ENCODE measurements at regions not wholly inside any gene's neighbourhood (a gene's known extent, or its start where the extent isn't known, plus 50 kb on each side); places are given as distances from the start of the nearest gene placed in this dataset.

GRCh38 chr4:123300222-123301039 lies 96.2 kb upstream of the SPRY1 start:
- DNase-seq (no peak), ATAC-seq (ENCODE audit: low read depth) (no peak)
- intact Hi-C loops (cut with micrococcal nuclease) = no loop called here
- H4K8ac ChIP-seq (ENCODE audit: low read depth in 2 of 2, low read length in 2 of 2) = no peak overlapping the region
- no peak overlapping the region for H3K56ac ChIP-seq (ENCODE audit: extremely low read depth, insufficient read depth, low read length)
- no peak overlapping the region for H2BK120ac ChIP-seq (ENCODE audit: low read depth, low read length)
- no peak overlapping the region for H2BK20ac ChIP-seq (ENCODE audit: low read depth, low read length)
- no peak overlapping the region for H2AK9ac ChIP-seq (replicated peaks; ENCODE audit: low read depth, low read length, poor library complexity)
- no peak overlapping the region for H3K4me3 ChIP-seq (ENCODE audit: insufficient read depth, low read depth, low read length)
- H3K27ac ChIP-seq (ENCODE audit: insufficient read depth, low read length) = no peak overlapping the region
- H2BK15ac ChIP-seq (ENCODE audit: low read depth, low read length) = no peak overlapping the region
- no peaks in the 10 kb centered on the region for H3K9me1 ChIP-seq (ENCODE audit: insufficient read depth, low read length)
- H2BK5ac ChIP-seq (ENCODE audit: low read depth, low read length, poor library complexity, severe bottlenecking) = no peak overlapping the region
- H3K9me3 ChIP-seq (ENCODE audit: control insufficient read depth, insufficient read depth, low read length) = no peaks in the 10 kb centered on the region
- dilution Hi-C loops (cut with HindIII; ENCODE audit: low sequenced_read_pairs, unreplicated experiment) = no loop called here
- WGBS, 2 experiments (ENCODE audit: extremely low coverage in 2 of 2, insufficient read length in 1 of 2) = no CpG with 5 or more reads among the region's 4 CpGs
- ChIA-PET POLR2A (ENCODE audit: unreplicated experiment) (no interaction called here), CTCF (no interaction called here)
- no peaks in the 10 kb centered on the region for H4K20me1 ChIP-seq (ENCODE audit: insufficient read depth, low read length)
- H3K27me3 ChIP-seq (ENCODE audit: control insufficient read depth, insufficient read depth, low read length) = no peaks in the 10 kb centered on the region
- H4K5ac ChIP-seq (ENCODE audit: low read depth, low read length) = no peak overlapping the region
- H3K14ac ChIP-seq (replicated peaks; ENCODE audit: low read depth, low read length) = no peak overlapping the region
- no TSS peak for BruUV-seq (replicated peaks)
- H3K4me1 ChIP-seq (ENCODE audit: control insufficient read depth, insufficient read depth, low read length) = peaks cover 4% of the 10 kb centered on the region; the same call in 1 of the 2 replicates
- in situ Hi-C loops (cut with MboI; ENCODE audit: low sequenced_read_pairs) = no loop called here
- no peak overlapping the region for H2AK5ac ChIP-seq (ENCODE audit: low read depth, low read length)
- H3K4ac ChIP-seq (ENCODE audit: low read depth, low read length) = no peak overlapping the region
- no peak overlapping the region for H2AFZ ChIP-seq (replicated peaks; ENCODE audit: low read length, poor library complexity)
- no peak overlapping the region for H3K18ac ChIP-seq (ENCODE audit: low read depth, low read length)
- TF ChIP-seq CEBPB (IDR thresholded peaks at IDR 0.05; ENCODE audit: low read depth, low read length) = no peak
- TF ChIP-seq RAD21 (IDR thresholded peaks at IDR 0.05; ENCODE audit: low read length) = no peak
- TF ChIP-seq BHLHE40 (IDR thresholded peaks at IDR 0.05; ENCODE audit: low read depth, low read length) = no peak
- no peak for TF ChIP-seq POLR2A (IDR thresholded peaks at IDR 0.05; ENCODE audit: low read depth, low read length)
- no peak for TF ChIP-seq ELK1 (IDR thresholded peaks at IDR 0.05; ENCODE audit: borderline replicate concordance, low read depth, low read length)
- TF ChIP-seq MAZ (IDR thresholded peaks at IDR 0.05; ENCODE audit: borderline replicate concordance, low read depth, low read length) = no peak
- TF ChIP-seq FOS (IDR thresholded peaks at IDR 0.05; ENCODE audit: low read depth, low read length) = no peak
- no peak for TF ChIP-seq SMC3 (IDR thresholded peaks at IDR 0.05; ENCODE audit: low read depth, low read length)
- no peak for TF ChIP-seq CHD1 (IDR thresholded peaks at IDR 0.05; ENCODE audit: low read depth, low read length)
- TF ChIP-seq USF2 (IDR thresholded peaks at IDR 0.05; ENCODE audit: low read depth, low read length) = no peak
- TF ChIP-seq MAFK (IDR thresholded peaks at IDR 0.05; ENCODE audit: low read depth, low read length) = no peak
- no peak for TF ChIP-seq RFX5 (IDR thresholded peaks at IDR 0.05; ENCODE audit: low read depth, low read length)
- TF ChIP-seq RCOR1 (IDR thresholded peaks at IDR 0.05; ENCODE audit: insufficient replicate concordance, low read length) = no peak
- no peak for TF ChIP-seq NFE2L2 (IDR thresholded peaks at IDR 0.05; ENCODE audit: low read depth, low read length)
- TF ChIP-seq MXI1 (IDR thresholded peaks at IDR 0.05; ENCODE audit: borderline replicate concordance, low read depth, low read length) = no peak
- no peak for TF ChIP-seq CTCF (conservative IDR thresholded peaks at IDR 0.05; ENCODE audit: low read depth, low read length)
- H3K9ac ChIP-seq (ENCODE audit: low read depth, low read length) = no peak overlapping the region
- H3K23ac ChIP-seq (ENCODE audit: low read depth, low read length) = no peak overlapping the region
- H4K91ac ChIP-seq (ENCODE audit: insufficient read depth, low read depth, low read length) = no peak overlapping the region
- H3K4me2 ChIP-seq (ENCODE audit: low read depth, low read length) = no peak overlapping the region
- no peaks in the 10 kb centered on the region for H3K36me3 ChIP-seq (ENCODE audit: control insufficient read depth, insufficient read depth, low read length)
- no peaks in the 10 kb centered on the region for H3K79me1 ChIP-seq (ENCODE audit: low read depth in 1 of 2, low read length in 2 of 2)
